CD4-positive, alpha-beta T cell treated with Interleukin-6 at 100 ng/mL for 8 hours (primary cell): ENCODE measurements at regions not wholly inside any gene's neighbourhood (a gene's known extent, or its start where the extent isn't known, plus 50 kb on each side); places are given as distances from the start of the nearest gene placed in this dataset.

ENCODE experiments used
- DNase-seq: peaks from one replicate; pipeline ENCODE4 v3.0.0-alpha.2; 2020; ENCODE audit warnings: mixed read lengths, low spot score

DNA sequence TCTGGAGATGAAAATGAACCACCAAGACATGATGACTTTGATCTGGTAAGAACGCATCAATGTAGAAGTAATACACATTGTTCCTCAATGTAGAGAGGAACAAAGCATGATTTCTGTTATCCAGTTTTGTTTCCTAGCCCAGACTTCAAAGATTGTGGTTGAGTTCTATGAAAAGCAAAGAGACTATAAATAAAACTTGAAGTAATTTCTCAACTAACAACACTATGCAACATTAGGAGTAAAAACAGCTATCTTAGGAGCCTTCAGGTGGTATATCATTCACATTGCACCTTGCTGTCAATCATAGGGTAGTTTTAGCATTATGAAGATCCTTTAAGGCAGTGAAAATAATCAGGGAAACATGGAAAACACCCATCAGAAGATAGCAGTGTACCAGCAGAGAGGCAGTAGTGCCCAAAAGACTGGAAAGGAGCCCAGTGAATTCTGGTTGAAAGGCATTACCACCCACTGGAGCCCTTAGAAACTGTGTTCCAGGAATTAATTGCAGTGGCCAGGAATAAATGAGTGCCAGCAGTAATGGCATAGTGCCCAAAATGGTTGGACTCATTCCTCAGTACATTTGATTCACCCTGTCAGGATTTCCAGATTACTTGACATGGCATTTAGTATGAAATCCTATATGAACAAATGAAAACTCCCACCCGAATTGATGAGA is 300.7 kb upstream of the CXXC4 start:
- no peak for DNase-seq

DNA sequence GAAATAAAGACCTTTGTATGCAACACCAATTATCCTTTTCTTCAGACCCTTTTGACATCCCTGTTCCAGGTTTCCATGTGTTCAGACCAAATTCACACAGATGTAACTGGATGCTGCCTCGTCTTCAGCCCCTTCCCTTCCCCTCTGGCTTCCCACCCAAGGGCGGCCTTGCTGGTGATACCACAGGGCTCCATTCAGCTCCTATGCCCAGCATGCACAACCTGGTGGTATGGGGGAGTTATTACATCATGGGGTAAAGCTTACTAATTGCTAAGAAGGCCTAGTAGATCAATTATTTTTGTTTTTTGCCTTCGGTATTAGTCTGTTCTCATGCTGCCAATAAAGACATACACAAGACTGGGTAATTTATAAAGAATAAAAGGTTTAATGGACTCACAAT is 317.0 kb upstream of the CXXC4 start:
- DNase-seq: no peak

DNA sequence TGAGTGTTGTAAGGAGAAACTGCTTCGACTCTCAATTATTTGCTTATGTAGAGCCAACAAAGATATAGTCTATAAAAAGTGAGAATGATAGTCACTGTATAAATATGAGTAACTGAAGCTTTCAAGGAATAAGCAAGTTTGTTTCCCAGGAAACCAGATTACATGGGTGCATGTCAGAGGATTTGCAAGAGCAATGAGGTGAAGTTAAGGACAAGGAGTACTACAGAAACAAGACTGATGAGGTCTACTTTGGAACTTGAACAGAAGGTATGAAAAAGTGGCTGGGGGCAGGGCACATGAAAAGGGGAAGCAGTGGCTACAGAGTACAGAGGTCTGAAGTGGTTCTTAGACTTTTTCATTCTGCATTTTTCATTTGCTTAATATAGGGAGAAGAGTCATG is 321.0 kb upstream of the CXXC4 start:
- DNase-seq: no peak

DNA sequence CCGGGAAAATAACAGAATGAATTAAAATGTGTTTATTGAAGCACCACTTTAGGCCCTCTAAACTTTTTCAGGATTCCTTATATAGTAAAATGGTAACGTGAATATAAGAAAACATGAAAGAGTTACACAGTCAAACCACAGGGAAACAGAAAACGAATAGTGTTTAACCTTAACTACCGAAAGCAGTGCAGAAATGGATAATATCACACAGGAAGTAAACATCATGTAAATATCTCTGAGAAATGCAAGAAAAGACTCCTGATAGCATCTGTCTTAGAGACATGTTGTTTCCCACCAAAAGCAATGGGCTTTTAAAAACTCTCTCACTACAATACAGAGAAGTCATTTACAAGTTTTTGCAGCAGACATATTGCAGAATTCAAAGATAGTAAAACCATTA is 323.9 kb upstream of the CXXC4 start:
- DNase-seq: no peak

DNA sequence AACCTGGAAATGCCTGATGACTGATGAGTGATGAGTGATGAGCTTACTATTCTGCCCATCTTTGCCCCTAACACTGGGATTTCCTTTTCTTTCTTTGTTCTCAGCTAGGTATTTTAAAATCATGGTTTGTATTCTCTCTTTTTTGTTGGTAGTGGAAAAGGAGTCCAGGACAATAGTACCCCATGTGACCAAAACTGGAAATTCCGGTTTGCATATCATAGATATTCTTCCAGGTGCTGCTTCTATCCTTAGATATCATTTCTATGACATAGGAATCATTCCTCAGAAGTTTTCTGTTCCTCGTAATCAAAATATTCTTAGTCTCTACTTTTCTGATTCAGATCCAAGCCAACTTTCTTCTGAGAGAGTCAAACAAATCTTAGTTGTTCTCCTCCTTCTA is 320.5 kb upstream of the TET2 start:
- no peak for DNase-seq

DNA sequence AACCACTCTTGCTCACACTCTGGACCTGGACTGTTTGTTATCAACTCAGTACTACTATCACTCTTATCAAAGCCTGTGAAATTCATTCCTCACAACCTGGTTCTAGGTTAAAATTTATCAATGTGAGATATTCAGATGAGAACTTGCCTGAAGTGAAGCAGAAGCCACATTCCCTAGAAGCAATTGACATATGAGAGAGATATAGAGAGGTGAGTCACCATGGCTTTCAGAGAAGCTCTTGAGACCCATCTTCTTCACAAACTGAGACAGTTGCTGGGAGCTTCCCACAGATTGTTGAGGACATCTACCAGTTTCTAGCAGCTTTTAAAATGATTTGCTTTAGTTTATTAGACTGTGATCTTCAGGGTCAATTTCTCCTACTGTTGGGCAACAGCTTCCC is 316.9 kb upstream of the TET2 start:
- DNase-seq: no peak

DNA sequence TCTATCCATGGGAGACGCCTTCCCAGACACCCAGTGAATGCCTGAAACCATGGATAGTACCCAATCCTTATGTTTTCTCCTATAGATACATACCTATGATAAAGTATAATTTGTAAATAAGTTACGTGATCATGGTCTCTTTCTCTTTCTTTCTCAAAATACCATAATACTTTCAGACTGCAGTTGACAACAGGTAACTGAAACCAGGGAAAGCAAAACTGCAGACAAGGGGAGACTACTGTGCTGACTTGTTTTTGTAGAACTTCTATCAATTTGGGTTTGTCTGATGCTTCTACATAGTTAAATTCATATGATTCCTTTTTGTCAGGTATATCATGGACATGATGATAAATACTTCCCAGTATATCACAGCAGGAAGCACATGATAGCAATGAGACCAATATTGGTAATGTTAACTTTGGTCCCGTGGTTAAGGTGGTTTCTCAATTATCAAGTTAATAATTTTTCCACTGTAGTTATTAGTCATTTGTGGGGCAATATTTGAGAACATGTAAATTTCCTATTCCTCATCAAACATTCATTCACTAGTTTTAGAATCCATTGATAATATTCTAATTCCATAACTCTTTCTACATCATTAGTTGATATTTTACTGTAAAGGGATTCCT is 298.0 kb upstream of the TET2 start:
- no peak for DNase-seq

DNA sequence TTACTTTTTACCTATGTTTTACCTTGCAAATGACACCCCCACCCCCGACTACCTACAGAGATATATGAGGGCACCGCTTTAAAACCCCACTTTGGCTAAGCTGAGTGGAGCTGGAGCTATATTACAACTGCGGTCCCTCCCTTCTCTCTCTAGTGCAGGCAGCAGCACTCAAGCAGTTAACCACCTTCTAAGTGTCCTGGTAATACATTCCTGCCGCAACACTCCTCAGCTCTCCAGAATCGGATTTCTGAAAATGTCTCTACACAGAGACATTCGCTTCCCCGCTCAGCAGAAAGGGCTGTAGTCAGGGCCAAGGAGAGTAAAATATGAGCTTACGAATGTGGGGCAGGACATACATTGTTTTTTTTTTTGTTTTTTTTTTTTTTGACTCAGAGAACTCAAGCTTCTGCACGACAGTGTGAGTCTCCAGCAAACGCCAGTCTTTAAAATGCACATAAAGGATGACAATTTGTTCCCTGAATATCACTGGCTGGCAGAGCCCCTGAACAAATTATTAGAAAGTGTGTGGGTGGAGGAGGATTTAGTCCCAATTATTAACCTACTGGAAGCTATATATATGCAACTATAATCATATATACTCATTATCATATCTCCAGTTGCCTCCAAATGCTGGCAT is 287.0 kb upstream of the TET2 start:
- no peak for DNase-seq

DNA sequence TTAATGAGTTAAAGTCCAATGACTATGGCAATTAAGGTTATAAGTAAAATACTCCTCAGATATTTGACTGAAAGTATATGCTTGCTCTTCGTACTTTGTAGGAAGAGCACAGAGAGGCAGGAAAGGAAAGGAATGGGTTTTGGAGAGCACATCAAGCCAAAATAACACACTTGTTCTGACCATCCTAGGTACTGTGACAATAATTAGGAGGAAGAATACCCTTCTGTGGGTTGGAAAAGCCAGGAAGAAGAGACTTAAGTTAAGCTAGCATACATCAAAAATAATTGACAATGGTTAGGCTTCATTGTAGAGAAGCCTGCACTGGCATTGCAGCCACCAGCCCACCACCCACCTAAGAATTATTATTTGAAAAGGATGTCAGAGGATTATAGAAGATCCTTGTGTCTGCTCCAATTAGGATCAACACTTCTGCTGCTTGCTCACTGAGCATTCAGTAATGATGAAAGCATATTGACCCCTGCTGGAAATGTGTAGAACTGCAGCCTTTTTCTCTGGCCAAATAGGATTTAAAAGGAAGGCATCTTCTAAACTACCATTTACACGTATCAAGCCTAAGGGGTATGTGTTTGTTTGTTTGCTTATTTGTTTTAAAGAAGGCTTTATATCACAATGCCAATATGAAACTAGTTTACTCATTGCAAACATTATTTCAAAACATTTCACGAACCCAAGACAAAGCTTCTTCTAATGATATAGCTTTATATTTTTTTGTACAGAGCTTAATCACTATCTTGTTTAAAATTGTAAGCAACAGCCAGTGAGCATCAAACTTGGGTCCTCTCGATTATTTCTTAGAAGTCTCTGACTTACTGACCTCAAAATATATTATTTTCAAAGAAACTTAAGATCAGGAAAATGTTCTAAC is 286.2 kb upstream of the TET2 start:
- peak; percentile 35 for DNase-seq

DNA sequence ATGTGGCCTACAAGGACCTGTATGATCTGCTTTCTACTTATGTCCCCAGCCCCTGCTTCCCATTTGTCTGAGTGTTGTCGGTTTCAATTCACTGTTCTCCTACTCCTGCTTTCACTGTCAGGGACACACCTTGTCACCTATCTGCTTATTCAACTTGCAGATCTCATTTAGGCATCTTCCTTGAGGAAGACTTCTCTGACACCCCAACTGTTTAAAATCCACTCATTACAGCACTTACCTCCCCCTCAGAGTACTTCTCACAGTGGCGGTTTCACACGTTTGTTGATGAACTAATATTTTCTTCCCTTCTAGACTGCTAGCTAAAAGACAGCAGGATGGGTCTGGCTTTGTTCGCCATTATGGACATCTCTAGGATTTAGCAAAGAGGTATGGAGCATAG is 279.9 kb upstream of the TET2 start:
- DNase-seq: no peak

DNA sequence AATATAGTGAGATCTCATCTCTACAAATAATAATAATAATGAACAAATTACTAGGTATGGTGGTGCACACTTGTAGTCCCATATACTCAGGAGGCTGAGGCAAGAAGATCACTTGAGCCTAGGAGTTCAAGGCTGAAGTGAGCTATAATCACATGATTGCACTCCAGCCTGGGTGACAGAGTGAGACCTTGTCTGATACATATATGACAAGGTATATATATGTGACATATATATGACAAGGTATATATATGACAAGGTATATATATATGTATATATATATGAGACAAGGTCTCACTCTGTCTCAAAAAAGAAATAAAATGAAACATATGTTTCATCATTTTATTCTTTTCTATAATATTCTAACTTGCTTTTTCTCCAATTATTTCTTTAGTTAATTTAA is 278.1 kb upstream of the TET2 start:
- DNase-seq: no peak

DNA sequence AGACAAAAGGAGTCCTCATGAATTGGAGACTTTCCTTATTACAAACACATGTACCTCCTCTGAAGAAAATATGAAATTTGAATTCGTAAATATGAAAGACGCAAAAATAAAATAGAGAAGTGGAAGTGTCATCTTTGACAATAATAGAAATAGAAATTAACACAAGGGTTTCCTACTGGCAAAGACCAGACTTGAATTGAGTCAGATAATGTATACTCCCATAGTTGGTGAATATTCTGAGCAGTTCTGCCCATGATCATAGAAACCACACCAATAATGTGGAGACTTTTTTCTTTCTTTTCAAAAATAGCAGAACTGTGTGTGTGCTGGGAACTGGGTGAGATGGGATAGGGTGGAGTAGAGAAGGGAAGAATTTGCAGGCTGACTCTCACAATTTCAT is 277.7 kb upstream of the TET2 start:
- no peak for DNase-seq

DNA sequence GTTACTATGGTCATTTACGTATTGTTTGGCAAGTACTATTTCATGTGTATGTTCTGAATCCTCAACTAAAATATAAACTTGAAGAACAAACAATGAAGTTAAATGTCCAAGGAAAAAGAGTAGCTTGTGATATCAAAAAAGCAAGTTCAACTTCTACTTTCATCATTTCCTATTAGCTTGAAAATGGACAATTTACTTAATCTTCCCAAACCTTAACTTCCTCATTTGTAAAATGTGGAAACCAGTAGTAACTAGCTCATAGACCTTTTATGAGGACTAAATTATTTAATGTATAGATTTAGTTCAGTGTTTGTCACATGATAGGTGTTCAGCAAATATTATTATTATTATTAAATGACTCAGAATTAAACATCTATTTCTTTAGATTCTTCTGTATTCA is 276.8 kb upstream of the TET2 start:
- no peak for DNase-seq

DNA sequence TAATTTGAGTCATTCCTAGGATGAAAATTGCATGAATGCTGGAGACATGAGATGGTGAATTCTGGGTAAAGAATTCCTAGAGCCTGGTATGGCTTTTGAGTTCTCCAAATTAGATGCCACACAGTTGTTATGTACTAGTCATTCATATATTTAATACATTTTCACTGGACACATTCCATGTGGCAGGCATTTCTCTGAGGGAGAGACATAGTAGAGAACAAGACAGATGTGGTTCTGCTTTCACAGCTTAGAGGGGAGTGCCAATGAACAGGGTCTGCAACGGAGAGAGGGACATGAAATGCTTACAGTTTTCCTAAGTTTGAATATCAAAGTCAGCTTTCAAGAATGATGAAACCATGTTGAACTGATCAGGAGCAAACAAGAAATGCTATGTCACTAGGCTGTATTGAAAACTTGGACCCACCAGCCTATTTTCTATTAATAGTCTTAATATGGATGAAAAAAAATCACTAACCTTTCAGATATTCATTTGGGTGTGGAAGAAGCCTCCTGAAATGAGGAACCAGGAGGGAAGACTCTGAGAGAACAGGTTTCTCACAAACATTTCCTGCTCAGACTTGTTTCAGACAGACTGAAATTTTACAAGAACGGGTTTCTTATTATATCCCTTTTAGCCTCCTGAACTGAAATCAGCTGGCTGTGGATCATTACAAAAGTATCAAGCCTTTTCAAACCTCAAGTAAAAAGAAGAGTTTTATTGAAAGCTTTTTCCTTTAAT is 276.0 kb upstream of the TET2 start:
- DNase-seq: no peak

DNA sequence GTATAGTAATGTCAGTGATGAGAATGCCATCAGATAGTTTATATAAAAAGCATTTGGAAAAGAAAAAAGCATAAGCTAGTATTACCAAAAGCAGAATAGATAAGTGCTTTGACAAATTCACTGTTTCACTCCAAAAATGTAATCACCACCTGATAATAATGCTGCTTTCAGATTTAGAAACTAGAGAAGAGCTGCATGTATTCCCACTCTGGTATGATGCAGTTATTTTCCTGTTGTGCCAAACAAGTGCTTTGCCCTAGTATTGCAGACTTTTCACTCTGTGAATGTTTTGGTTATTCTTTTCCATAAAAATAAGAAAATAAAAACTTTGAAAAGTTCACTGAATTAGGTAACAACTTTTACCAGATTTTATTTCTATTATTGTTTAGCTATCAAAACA is 267.7 kb upstream of the TET2 start:
- no peak for DNase-seq

DNA sequence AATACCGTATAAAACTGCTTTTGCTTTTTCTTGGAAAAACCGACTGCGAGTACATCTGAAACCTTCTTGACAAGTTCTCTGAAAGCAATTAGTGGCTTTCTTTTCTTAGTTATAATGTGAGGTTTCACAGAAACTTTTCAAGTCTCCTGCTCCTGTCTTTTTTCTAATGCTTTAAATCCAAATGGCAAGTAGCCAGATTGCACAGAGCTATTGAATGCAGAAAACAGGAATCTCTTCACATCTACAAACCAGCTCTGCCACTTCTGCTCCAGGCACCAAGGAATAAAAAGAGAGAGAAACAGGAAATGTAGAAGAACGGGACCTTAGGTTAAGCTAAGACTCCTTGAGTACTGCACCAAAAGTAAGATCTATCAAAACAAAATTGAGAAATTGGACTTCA is 267.3 kb upstream of the TET2 start:
- no peak for DNase-seq

DNA sequence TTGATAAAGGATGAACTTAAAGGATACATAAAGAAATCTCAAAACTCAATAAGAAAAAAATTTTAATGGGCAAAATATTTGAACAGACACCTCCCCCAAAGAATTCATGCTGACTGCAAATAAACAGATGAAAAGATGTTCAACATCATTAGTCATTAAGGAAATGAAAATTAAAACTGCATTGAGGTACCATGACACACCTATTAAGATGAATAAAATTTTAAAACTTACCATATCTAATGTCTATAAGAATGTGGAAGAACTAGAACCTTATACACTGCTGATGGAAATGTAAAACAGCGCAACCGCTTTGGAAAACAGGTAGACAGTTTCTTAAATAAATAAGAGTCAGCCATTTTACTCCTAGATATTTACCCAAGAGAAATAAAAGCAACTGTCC is 266.8 kb upstream of the TET2 start:
- DNase-seq: no peak

DNA sequence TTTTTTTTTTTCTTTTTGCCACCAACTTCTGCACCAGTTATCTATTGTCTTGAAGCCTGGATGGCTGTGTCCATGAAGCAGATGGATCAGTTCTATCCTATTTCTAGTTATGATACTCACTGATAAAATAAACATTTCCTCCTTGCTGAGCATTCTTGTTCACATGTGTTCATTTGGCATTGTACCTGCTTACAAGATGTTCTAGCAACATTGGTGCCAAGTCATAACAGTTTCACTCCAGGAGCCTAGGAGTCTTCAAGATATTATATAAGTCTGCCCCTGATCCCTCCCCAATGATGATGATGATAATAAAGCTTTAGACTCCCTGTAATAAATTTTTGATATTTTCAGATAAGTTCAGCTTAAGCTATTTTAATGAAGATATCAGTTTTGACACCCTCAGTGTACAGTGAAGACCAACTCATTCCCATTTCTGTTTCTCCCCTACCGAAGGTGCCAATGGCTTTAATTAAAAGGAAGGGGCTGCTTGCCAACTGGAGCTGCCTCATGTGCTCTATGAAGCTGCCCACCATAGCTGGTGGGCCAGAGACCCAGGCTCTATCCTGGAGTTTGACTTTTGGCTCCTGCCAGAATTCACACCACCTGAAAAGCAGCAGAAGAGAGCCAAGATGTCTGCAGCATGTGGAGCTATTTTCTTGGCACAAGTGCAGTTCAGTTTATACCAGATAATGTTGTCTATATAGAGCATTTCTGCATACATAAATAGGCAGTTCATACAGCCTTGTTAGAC is 265.4 kb upstream of the TET2 start:
- DNase-seq: no peak

DNA sequence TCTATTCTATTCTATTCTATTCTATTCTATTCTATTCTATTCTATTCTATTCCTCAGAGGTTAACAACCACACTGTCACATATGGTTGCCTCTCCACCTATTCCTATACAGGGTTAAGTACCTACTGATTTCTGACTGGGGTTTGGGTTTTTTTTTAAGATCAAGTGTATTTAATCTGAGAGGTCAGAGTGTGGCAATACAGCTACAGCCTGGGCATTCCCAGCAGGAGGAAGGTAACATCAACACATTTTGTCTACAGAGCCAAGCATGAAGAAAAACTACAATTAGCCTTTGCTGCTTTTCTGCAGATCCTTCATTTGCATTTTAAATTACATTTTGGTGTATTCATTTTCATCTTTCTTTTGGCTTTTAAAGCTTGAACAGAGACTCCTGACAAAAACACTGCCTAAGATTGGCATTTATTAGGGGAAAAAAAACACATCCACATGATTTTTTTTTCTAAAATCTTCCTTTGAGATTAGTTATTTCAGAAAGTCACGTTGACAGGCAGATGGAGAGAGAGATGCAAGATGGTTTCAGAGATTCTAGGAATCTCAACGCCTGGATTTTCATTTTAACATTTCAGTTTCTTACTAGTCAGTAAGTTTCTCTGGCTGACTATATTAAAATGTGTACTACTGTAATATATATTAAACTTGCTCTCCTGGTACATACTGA is 255.9 kb upstream of the TET2 start:
- no peak for DNase-seq
